Myocyte (in vitro differentiated cells): ENCODE measurements at regions not wholly inside any gene's neighbourhood (a gene's known extent, or its start where the extent isn't known, plus 50 kb on each side); places are given as distances from the start of the nearest gene placed in this dataset.

Experiments used
- DNase-seq: peaks from one replicate; pipeline ENCODE4 v3.0.0-alpha.2; 2012; ENCODE audit warnings: low read depth

GRCh38 chr9:107898761-107899160 is 409.2 kb upstream of the KLF4 start:
- no peak for DNase-seq

GRCh38 chr9:107896544-107896943 is 407.0 kb upstream of the KLF4 start:
- peak; percentile 76 for DNase-seq

GRCh38 chr9:107895501-107896001 is 406.0 kb upstream of the KLF4 start:
- peak; percentile 7 for DNase-seq

GRCh38 chr9:107894572-107895261 is 405.1 kb upstream of the KLF4 start:
- DNase-seq, result peak; percentile 12

- no peak for DNase-seq
Measured at GRCh38 chr9:107890921-107891465, 401.4 kb upstream of the KLF4 start.

GRCh38 chr9:107888773-107889227 is 399.2 kb upstream of the KLF4 start:
- peak; percentile 28 for DNase-seq

GRCh38 chr9:107886826-107887225 is 397.3 kb upstream of the KLF4 start:
- no peak for DNase-seq

GRCh38 chr9:107883496-107884124 is 394.0 kb upstream of the KLF4 start:
- DNase-seq, result no peak

- no peak for DNase-seq
Measured at GRCh38 chr9:107881626-107882300, 392.2 kb upstream of the KLF4 start.

- no peak for DNase-seq
Measured at GRCh38 chr9:107878462-107878861, 388.9 kb upstream of the KLF4 start.

GRCh38 chr9:107875571-107875980 is 386.0 kb upstream of the KLF4 start:
- peak; percentile 38 for DNase-seq

- DNase-seq, result no peak
Measured at GRCh38 chr9:107874591-107875369, 385.2 kb upstream of the KLF4 start.

GRCh38 chr9:107874137-107874536 is 384.6 kb upstream of the KLF4 start:
- DNase-seq, result no peak

GRCh38 chr9:107872457-107873192 is 383.1 kb upstream of the KLF4 start:
- no peak for DNase-seq

GRCh38 chr9:107870927-107871680 is 381.5 kb upstream of the KLF4 start:
- no peak for DNase-seq

- DNase-seq, result no peak
Measured at GRCh38 chr9:107870221-107870620, 380.7 kb upstream of the KLF4 start.

- peak; percentile 28 for DNase-seq
Measured at GRCh38 chr9:107869111-107869510, 379.5 kb upstream of the KLF4 start.

- DNase-seq, result no peak
Measured at GRCh38 chr9:107868186-107868585, 378.6 kb upstream of the KLF4 start.

GRCh38 chr9:107867738-107868137 is 378.2 kb upstream of the KLF4 start:
- no peak for DNase-seq
